GM23338 (cell line): ENCODE measurements at regions not wholly inside any gene's neighbourhood (a gene's known extent, or its start where the extent isn't known, plus 50 kb on each side); places are given as distances from the start of the nearest gene placed in this dataset.

Experiments
- CREB1 ChIP-seq: fragments of 250-450 bp; sonication (Bioruptor Pico); IDR thresholded peaks from 2 replicates; pipeline ENCODE4 v1.5.0; 2020; ENCODE audit warnings: low read depth, mild to moderate bottlenecking, moderate library complexity
- ETS1 ChIP-seq: IDR thresholded peaks from 2 replicates; pipeline ENCODE4 v1.6.1; 2016; ENCODE audit warnings: antibody characterized with exemption
- EZH2 ChIP-seq: fragments of 200-600 bp; sonication (generic); IDR thresholded peaks from one replicate; pipeline ENCODE4 v1.8.0; 2017; ENCODE audit warnings: antibody characterized with exemption, mild to moderate bottlenecking, low read depth; ENCODE audit not compliant: unreplicated experiment
- EZH2phosphoT487 ChIP-seq: fragments of 200-600 bp; sonication (generic); IDR thresholded peaks from one replicate; pipeline ENCODE4 v1.8.1; 2018; ENCODE audit warnings: antibody characterized with exemption; ENCODE audit not compliant: unreplicated experiment
- JUNB ChIP-seq: IDR thresholded peaks from one replicate; pipeline ENCODE4 v1.6.1; 2016; ENCODE audit warnings: antibody characterized with exemption; ENCODE audit not compliant: unreplicated experiment
- NANOG ChIP-seq: IDR thresholded peaks from 2 replicates; pipeline ENCODE4 v1.6.1; 2016; ENCODE audit warnings: antibody characterized with exemption, borderline replicate concordance
- POLR2AphosphoS5 ChIP-seq: IDR thresholded peaks from 2 replicates; pipeline ENCODE4 v1.6.1; 2016; ENCODE audit warnings: antibody characterized with exemption, low read depth
- STAT1 ChIP-seq: IDR thresholded peaks from one replicate; pipeline ENCODE4 v1.6.1; 2016; ENCODE audit warnings: antibody characterized with exemption; ENCODE audit not compliant: unreplicated experiment
- ZNF114 ChIP-seq: fragments of 250-450 bp; sonication (Bioruptor Pico); IDR thresholded peaks from 2 replicates; pipeline ENCODE4 v1.5.0; 2020; ENCODE audit warnings: mild to moderate bottlenecking, moderate library complexity
- ZNF331 ChIP-seq: fragments of 250-450 bp; sonication (Bioruptor Pico); IDR thresholded peaks from 2 replicates; pipeline ENCODE4 v1.5.0; 2020; ENCODE audit warnings: low read depth, mild to moderate bottlenecking, moderate library complexity
- ZNF462 ChIP-seq: fragments of 250-450 bp; sonication (Bioruptor Pico); IDR thresholded peaks from 2 replicates; pipeline ENCODE4 v1.5.0; 2020; ENCODE audit warnings: mild to moderate bottlenecking, moderate library complexity
- TF ChIP-seq, protein P1 (sequence below): IDR thresholded peaks from one replicate; pipeline ENCODE4 v1.6.1; 2018; ENCODE audit warnings: antibody characterized with exemption; ENCODE audit not compliant: unreplicated experiment
- TF ChIP-seq, protein P2 (sequence below), 2 experiments: fragments of 200-600 bp in 1 of 2; sonication (generic) in 1 of 2; conservative IDR thresholded peaks; 2 replicates each; pipeline versions ENCODE4 v1.5.1 to v1.6.1; 2016 to 2017; ENCODE audit warnings: antibody characterized with exemption in 2 of 2, low read depth in 2 of 2, mild to moderate bottlenecking in 2 of 2, moderate library complexity in 1 of 2

- TF ChIP-seq, protein P1, sequence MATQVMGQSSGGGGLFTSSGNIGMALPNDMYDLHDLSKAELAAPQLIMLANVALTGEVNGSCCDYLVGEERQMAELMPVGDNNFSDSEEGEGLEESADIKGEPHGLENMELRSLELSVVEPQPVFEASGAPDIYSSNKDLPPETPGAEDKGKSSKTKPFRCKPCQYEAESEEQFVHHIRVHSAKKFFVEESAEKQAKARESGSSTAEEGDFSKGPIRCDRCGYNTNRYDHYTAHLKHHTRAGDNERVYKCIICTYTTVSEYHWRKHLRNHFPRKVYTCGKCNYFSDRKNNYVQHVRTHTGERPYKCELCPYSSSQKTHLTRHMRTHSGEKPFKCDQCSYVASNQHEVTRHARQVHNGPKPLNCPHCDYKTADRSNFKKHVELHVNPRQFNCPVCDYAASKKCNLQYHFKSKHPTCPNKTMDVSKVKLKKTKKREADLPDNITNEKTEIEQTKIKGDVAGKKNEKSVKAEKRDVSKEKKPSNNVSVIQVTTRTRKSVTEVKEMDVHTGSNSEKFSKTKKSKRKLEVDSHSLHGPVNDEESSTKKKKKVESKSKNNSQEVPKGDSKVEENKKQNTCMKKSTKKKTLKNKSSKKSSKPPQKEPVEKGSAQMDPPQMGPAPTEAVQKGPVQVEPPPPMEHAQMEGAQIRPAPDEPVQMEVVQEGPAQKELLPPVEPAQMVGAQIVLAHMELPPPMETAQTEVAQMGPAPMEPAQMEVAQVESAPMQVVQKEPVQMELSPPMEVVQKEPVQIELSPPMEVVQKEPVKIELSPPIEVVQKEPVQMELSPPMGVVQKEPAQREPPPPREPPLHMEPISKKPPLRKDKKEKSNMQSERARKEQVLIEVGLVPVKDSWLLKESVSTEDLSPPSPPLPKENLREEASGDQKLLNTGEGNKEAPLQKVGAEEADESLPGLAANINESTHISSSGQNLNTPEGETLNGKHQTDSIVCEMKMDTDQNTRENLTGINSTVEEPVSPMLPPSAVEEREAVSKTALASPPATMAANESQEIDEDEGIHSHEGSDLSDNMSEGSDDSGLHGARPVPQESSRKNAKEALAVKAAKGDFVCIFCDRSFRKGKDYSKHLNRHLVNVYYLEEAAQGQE: no peak
- TF ChIP-seq, protein P2, sequence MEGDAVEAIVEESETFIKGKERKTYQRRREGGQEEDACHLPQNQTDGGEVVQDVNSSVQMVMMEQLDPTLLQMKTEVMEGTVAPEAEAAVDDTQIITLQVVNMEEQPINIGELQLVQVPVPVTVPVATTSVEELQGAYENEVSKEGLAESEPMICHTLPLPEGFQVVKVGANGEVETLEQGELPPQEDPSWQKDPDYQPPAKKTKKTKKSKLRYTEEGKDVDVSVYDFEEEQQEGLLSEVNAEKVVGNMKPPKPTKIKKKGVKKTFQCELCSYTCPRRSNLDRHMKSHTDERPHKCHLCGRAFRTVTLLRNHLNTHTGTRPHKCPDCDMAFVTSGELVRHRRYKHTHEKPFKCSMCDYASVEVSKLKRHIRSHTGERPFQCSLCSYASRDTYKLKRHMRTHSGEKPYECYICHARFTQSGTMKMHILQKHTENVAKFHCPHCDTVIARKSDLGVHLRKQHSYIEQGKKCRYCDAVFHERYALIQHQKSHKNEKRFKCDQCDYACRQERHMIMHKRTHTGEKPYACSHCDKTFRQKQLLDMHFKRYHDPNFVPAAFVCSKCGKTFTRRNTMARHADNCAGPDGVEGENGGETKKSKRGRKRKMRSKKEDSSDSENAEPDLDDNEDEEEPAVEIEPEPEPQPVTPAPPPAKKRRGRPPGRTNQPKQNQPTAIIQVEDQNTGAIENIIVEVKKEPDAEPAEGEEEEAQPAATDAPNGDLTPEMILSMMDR (conservative IDR thresholded peaks at IDR 0.05; ENCODE audit: low read depth in 2 of 2): no peak
- no peak for TF ChIP-seq ZNF462 (CRISPR knock-in tag)
- no peak for TF ChIP-seq POLR2AphosphoS5
- no peak for TF ChIP-seq CREB1 (CRISPR knock-in tag)
- no peak for TF ChIP-seq STAT1
- TF ChIP-seq ETS1: no peak
- no peak for TF ChIP-seq EZH2
- no peak for TF ChIP-seq NANOG
- TF ChIP-seq EZH2phosphoT487: no peak
- TF ChIP-seq ZNF331 (CRISPR knock-in tag): no peak
- no peak for TF ChIP-seq JUNB
- TF ChIP-seq ZNF114 (CRISPR knock-in tag): no peak
These were observed 368.6 kb downstream of the DMRTA1 start for GRCh38 chr9:22815246-22815645.
